ENCODE measurements at regions not wholly inside any gene's neighbourhood (a gene's known extent, or its start where the extent isn't known, plus 50 kb on each side); places are given as distances from the start of the nearest gene placed in this dataset.

DNA sequence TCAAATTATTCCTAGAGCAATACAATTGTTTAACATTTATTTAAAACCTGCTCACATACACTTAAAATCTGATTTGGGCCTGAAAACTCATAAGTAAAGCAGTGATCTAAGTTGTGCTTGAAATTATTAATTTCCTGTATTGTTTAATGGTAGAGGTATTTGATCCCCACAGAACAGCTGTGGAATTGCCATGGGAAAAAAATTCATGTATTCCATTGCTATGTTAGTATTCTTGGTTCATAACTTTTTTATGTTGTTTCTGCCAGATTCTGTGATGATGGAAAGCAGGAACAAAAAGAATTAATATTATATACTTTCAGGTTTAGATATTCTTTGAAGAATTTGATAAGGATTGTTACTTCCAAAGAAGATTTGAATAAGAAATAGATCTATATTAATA, 831.5 kb upstream of the NR2F2 start:
- H3K27ac ChIP-seq: no peak overlapping the region
- H3K9me3 ChIP-seq: no peaks in the 10 kb centered on the region
- H3K4me1 ChIP-seq: peaks cover 0 to 17% (median 14%) of the 10 kb centered on the region in 4 donors
- intact Hi-C loops (cut with DNase I; ENCODE audit: low total_unique reads): no loop called here
- no peak for DNase-seq
- H3K36me3 ChIP-seq: no peaks in the 10 kb centered on the region
- TF ChIP-seq, protein P1, sequence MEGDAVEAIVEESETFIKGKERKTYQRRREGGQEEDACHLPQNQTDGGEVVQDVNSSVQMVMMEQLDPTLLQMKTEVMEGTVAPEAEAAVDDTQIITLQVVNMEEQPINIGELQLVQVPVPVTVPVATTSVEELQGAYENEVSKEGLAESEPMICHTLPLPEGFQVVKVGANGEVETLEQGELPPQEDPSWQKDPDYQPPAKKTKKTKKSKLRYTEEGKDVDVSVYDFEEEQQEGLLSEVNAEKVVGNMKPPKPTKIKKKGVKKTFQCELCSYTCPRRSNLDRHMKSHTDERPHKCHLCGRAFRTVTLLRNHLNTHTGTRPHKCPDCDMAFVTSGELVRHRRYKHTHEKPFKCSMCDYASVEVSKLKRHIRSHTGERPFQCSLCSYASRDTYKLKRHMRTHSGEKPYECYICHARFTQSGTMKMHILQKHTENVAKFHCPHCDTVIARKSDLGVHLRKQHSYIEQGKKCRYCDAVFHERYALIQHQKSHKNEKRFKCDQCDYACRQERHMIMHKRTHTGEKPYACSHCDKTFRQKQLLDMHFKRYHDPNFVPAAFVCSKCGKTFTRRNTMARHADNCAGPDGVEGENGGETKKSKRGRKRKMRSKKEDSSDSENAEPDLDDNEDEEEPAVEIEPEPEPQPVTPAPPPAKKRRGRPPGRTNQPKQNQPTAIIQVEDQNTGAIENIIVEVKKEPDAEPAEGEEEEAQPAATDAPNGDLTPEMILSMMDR (IDR thresholded peaks at IDR 0.05): no peak
- no peak overlapping the region for H3K4me3 ChIP-seq
- no peaks in the 10 kb centered on the region for H3K27me3 ChIP-seq

DNA sequence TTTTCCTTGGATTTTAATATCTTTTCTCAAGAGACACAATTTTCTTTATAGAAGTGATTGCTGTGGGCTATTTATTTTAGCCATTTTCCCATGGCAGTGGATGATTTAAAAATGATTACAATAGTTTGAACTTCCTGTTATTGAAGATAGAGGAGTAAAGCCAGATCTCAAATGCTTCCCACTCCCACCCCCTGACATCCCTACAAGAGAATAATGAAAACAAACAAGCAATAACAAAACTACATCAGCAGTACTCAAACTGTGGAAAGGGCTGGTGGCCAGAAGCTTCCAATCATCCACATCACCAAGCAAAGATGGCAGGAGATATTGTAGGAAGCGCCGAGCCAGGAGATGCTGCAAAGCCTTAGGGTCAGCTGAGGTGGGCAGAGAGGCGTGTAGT, 831.1 kb upstream of the NR2F2 start:
- Histone ChIP-seq H3K9me3 (no peaks in the 10 kb centered on the region), H3K27me3 (no peaks in the 10 kb centered on the region), H3K27ac (no peak overlapping the region), H3K36me3 (no peaks in the 10 kb centered on the region), H3K4me1 (peaks cover 0 to 13% (median 10%) of the 10 kb centered on the region in 4 donors), H3K4me3 (no peak overlapping the region)
- TF ChIP-seq, protein P1 (IDR thresholded peaks at IDR 0.05): no peak
- no peak for DNase-seq
- intact Hi-C loops (cut with DNase I; ENCODE audit: low total_unique reads): no loop called here

DNA sequence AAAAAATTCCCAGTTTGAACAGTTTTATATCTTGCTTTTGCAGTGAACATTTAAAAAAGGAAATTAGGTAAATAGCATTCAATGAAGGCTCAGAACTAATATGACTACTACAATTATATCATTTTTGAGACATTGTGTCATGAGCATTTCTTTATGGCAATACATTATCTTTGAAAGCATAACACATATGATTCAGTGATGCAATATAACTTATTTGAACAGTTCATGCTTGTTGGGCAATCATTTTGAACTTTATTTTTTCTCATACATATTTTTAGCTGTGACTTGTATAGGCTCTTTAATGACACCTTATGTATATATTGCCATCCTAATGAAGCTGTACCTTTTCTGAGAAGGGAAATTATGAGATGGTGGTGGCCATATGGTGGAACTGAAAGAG, 828.6 kb upstream of the NR2F2 start:
- Histone ChIP-seq H3K9me3 (no peaks in the 10 kb centered on the region), H3K4me3 (no peak overlapping the region), H3K36me3 (no peaks in the 10 kb centered on the region), H3K27ac (no peak overlapping the region), H3K4me1 (no peaks in the 10 kb centered on the region), H3K27me3 (no peaks in the 10 kb centered on the region)
- TF ChIP-seq, protein P1 (IDR thresholded peaks at IDR 0.05): no peak
- DNase-seq: no peak
- intact Hi-C loops (cut with DNase I; ENCODE audit: low total_unique reads): no loop called here

DNA sequence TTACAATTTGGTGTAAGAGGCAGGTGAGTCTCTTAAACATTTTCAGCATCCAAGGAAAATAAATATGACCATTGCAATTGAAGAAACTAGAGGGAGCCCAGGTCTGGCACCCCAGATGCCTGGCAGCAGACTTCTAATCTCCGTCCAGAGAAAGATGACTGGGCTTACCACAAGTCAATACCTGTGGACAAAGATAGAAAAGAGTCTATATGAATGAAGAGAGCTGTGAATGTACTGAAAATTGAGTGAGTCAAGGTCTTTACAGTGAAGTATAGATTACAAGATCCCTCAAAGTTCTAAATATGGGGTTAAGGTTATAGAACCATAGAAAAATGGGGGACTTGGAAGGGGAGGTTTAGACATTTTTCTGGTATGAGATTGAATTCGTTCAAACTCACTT, 827.4 kb upstream of the NR2F2 start:
- TF ChIP-seq, protein P1 (IDR thresholded peaks at IDR 0.05): no peak
- Histone ChIP-seq H3K4me3 (no peak overlapping the region), H3K4me1 (no peaks in the 10 kb centered on the region), H3K27me3 (no peaks in the 10 kb centered on the region), H3K36me3 (no peaks in the 10 kb centered on the region), H3K9me3 (no peaks in the 10 kb centered on the region), H3K27ac (no peak overlapping the region)
- intact Hi-C loops (cut with DNase I; ENCODE audit: low total_unique reads): no loop called here
- DNase-seq: no peak

DNA sequence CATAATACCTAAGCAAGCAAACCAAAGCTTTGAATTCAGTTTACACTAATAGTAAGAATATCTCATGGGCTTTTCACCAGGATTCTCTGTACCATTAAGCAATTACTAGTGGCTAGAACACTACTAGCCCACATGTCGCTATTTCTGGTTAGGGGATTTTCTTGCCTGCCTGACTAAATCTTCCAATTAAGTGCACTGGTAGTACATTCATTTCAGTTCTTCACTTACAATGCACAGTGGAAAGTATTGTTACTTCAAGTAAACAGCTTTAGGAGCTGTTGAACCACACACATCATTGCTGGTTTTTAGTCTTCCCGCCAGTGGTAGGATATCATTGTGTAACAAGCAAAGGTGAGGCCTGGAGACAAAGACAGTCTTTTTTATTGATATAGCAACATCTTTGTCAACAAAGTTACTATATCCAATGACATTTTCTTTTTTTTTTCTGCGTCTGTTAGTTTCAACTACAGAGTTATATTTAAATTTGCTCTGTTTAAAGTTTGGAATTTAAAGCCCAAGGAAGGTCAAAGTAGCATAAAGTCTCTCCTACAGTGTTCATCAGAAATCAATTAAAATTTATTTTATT, 826.8 kb upstream of the NR2F2 start:
- Histone ChIP-seq H3K4me3 (no peak overlapping the region), H3K36me3 (no peaks in the 10 kb centered on the region), H3K27ac (no peak overlapping the region), H3K4me1 (no peaks in the 10 kb centered on the region), H3K27me3 (no peaks in the 10 kb centered on the region), H3K9me3 (peaks cover 0 to 3% (median 0%) of the 10 kb centered on the region in 3 donors)
- DNase-seq: no peak
- TF ChIP-seq, protein P1 (IDR thresholded peaks at IDR 0.05): no peak
- intact Hi-C loops (cut with DNase I; ENCODE audit: low total_unique reads): no loop called here

DNA sequence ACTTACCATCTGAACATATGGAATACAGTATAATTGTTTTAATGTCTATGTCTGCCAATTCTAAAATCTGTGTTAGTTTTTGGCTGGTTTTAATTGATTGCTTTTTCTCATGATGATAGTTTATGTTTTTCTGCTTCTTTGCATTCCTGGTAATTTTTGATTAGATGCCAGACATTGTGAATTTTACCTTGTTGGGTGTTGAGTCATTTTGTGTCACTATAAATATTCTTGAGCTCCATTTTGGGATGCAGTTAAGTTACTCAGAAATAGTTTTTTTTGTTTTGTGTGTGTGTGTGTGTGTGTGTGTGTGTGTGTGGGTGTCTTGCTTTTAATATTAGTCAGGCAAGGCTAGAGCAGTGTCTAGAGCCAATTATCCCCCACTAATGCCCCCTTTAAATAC, 818.8 kb upstream of the NR2F2 start:
- DNase-seq: no peak
- TF ChIP-seq, protein P1 (IDR thresholded peaks at IDR 0.05): no peak
- Histone ChIP-seq H3K4me3 (no peak overlapping the region), H3K36me3 (no peaks in the 10 kb centered on the region), H3K9me3 (peaks cover 0 to 3% (median 0%) of the 10 kb centered on the region in 3 donors), H3K4me1 (no peaks in the 10 kb centered on the region), H3K27me3 (no peaks in the 10 kb centered on the region), H3K27ac (no peak overlapping the region)
- intact Hi-C loops (cut with DNase I; ENCODE audit: low total_unique reads): no loop called here
